ENCODE measurements at regions not wholly inside any gene's neighbourhood (a gene's known extent, or its start where the extent isn't known, plus 50 kb on each side); places are given as distances from the start of the nearest gene placed in this dataset.
"Not testable (repeated sequence)": the region's sequence is repeated elsewhere in the genome, so short reads cannot be mapped to it uniquely, and the experiment has no call there.

- Histone ChIP-seq H3K27ac (ENCODE audit: low read depth, low read length) (no peak overlapping the region), H3K4me3 (ENCODE audit: low read depth, low read length) (no peak overlapping the region), H3K9me3 (ENCODE audit: control insufficient read depth, insufficient read depth, low read length) (peaks cover 61% of the 10 kb centered on the region), H3K27me3 (ENCODE audit: control insufficient read depth, insufficient read depth, low read length) (no peaks in the 10 kb centered on the region)
- ChIA-PET CTCF (no interaction called here), POLR2A (no interaction called here)
- no peak for TF ChIP-seq CTCF (IDR thresholded peaks at IDR 0.05; ENCODE audit: low read depth, low read length)
- no peak for DNase-seq (ENCODE audit: low read depth, low spot score)
Measured at GRCh38 chr7:63105978-63106377, 892.7 kb upstream of the ZNF722 start.

GRCh38 chr7:63106506-63107388 is 891.9 kb upstream of the ZNF722 start:
- no peak for DNase-seq (ENCODE audit: low read depth, low spot score)
- CTCF ChIA-PET, result no interaction called here
- TF ChIP-seq CTCF (IDR thresholded peaks at IDR 0.05; ENCODE audit: low read depth, low read length), result no peak
- Histone ChIP-seq H3K27me3 (ENCODE audit: control insufficient read depth, insufficient read depth, low read length) (no peaks in the 10 kb centered on the region), H3K9me3 (ENCODE audit: control insufficient read depth, insufficient read depth, low read length) (peaks cover 60% of the 10 kb centered on the region), H3K27ac (ENCODE audit: low read depth, low read length) (no peak overlapping the region), H3K4me3 (ENCODE audit: low read depth, low read length) (no peak overlapping the region)
- POLR2A ChIA-PET, result no interaction called here

- DNase-seq (ENCODE audit: low read depth, low spot score); H3K27me3 ChIP-seq (ENCODE audit: control insufficient read depth, insufficient read depth, low read length); CTCF ChIA-PET; H3K27ac ChIP-seq (ENCODE audit: low read depth, low read length); H3K4me3 ChIP-seq (ENCODE audit: low read depth, low read length); POLR2A ChIA-PET: not testable (repeated sequence)
- peaks cover 51% of the 10 kb centered on the region for H3K9me3 ChIP-seq (ENCODE audit: control insufficient read depth, insufficient read depth, low read length)
Measured at GRCh38 chr7:63111511-63111910, 887.1 kb upstream of the ZNF722 start.

- POLR2A ChIA-PET, result no interaction called here
- no peak overlapping the region for H3K27ac ChIP-seq (ENCODE audit: low read depth, low read length)
- peaks cover 43% of the 10 kb centered on the region for H3K9me3 ChIP-seq (ENCODE audit: control insufficient read depth, insufficient read depth, low read length)
- H3K27me3 ChIP-seq (ENCODE audit: control insufficient read depth, insufficient read depth, low read length), result no peaks in the 10 kb centered on the region
- CTCF ChIA-PET, result no interaction called here
- no peak for TF ChIP-seq CTCF (IDR thresholded peaks at IDR 0.05; ENCODE audit: low read depth, low read length)
- no peak for DNase-seq (ENCODE audit: low read depth, low spot score)
- no peak overlapping the region for H3K4me3 ChIP-seq (ENCODE audit: low read depth, low read length)
Measured at GRCh38 chr7:63112764-63113712, 885.6 kb upstream of the ZNF722 start.

- peaks cover 45% of the 10 kb centered on the region for H3K9me3 ChIP-seq (ENCODE audit: control insufficient read depth, insufficient read depth, low read length)
- no peak for TF ChIP-seq CTCF (IDR thresholded peaks at IDR 0.05; ENCODE audit: low read depth, low read length)
- DNase-seq (ENCODE audit: low read depth, low spot score), result no peak
- ChIA-PET CTCF (no interaction called here), POLR2A (no interaction called here)
- no peak overlapping the region for H3K4me3 ChIP-seq (ENCODE audit: low read depth, low read length)
- H3K27ac ChIP-seq (ENCODE audit: low read depth, low read length), result no peak overlapping the region
- no peaks in the 10 kb centered on the region for H3K27me3 ChIP-seq (ENCODE audit: control insufficient read depth, insufficient read depth, low read length)
Measured at GRCh38 chr7:63113713-63114285, 884.9 kb upstream of the ZNF722 start.

Data from AG04450 (cell line).